ENCODE measurements at regions not wholly inside any gene's neighbourhood (a gene's known extent, or its start where the extent isn't known, plus 50 kb on each side); places are given as distances from the start of the nearest gene placed in this dataset.

DNA sequence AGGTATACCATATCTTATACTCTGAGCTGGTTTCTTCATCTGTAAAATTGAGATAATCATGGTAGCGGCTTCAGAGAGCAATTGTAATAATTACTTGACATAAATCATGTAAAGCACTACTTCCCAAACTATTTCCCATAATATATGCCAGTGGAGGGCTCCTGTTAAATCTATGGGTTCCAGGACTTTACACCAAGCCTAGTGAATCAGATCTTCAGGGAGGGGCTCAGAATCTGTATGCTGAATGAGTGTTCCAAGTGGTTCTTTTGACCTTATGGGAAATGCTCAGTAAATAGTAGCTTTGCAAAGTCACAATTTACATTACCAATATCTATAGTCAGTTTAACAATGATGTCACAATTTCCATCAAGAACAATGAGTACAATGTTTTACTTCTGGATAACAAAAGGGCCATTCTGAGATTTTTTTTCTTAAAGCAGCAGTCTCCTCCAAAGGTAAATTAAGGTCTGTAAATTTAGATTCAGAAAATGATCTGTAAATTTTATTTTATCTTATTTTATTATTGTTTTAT, 50.9 kb upstream of the NLK start:
- Histone ChIP-seq H3K79me2 (replicated peaks; ENCODE audit: insufficient read depth) (no peaks in the 10 kb centered on the region), H3K9me2 (ENCODE audit: insufficient read depth) (peaks cover 27% of the 10 kb centered on the region), H3K27me3 (ENCODE audit: insufficient read depth) (no peaks in the 10 kb centered on the region), H3F3A (replicated peaks; ENCODE audit: low read depth) (no peaks in the 10 kb centered on the region), H3K36me3 (ENCODE audit: insufficient read depth) (no peaks in the 10 kb centered on the region), H4K20me1 (replicated peaks; ENCODE audit: insufficient read depth) (no peaks in the 10 kb centered on the region), H3K4me2 (no peak overlapping the region), H3K27ac (ENCODE audit: low read depth) (no peak overlapping the region), H2AFZ (no peak overlapping the region), H3K4me3 (no peak overlapping the region), H3K4me1 (ENCODE audit: insufficient read depth) (peaks cover 9% of the 10 kb centered on the region)
- no peak for ATAC-seq
- Mint-ChIP-seq H3K36me3 (ENCODE audit: low read depth) (no peaks in the 10 kb centered on the region), H3K4me3 (no peak overlapping the region), H3K4me1 (peaks cover 14% of the 10 kb centered on the region), H3K27me3 (ENCODE audit: insufficient read depth, low read depth, poor library complexity) (no peaks in the 10 kb centered on the region), H3K9me3 (no peaks in the 10 kb centered on the region), H3K27ac (no peak overlapping the region)
- TF ChIP-seq STAT1 (IDR thresholded peaks at IDR 0.05; ENCODE audit: unreplicated experiment), result no peak
- no peak for TF ChIP-seq ZNF331 (CRISPR knock-in tag; IDR thresholded peaks at IDR 0.05; ENCODE audit: low read depth)
- TF ChIP-seq ZNF114 (CRISPR knock-in tag; IDR thresholded peaks at IDR 0.05), result no peak
- TF ChIP-seq JUNB (IDR thresholded peaks at IDR 0.05; ENCODE audit: unreplicated experiment), result no peak
- TF ChIP-seq EZH2 (IDR thresholded peaks at IDR 0.05; ENCODE audit: low read depth, unreplicated experiment), result no peak
- TF ChIP-seq, protein P1, sequence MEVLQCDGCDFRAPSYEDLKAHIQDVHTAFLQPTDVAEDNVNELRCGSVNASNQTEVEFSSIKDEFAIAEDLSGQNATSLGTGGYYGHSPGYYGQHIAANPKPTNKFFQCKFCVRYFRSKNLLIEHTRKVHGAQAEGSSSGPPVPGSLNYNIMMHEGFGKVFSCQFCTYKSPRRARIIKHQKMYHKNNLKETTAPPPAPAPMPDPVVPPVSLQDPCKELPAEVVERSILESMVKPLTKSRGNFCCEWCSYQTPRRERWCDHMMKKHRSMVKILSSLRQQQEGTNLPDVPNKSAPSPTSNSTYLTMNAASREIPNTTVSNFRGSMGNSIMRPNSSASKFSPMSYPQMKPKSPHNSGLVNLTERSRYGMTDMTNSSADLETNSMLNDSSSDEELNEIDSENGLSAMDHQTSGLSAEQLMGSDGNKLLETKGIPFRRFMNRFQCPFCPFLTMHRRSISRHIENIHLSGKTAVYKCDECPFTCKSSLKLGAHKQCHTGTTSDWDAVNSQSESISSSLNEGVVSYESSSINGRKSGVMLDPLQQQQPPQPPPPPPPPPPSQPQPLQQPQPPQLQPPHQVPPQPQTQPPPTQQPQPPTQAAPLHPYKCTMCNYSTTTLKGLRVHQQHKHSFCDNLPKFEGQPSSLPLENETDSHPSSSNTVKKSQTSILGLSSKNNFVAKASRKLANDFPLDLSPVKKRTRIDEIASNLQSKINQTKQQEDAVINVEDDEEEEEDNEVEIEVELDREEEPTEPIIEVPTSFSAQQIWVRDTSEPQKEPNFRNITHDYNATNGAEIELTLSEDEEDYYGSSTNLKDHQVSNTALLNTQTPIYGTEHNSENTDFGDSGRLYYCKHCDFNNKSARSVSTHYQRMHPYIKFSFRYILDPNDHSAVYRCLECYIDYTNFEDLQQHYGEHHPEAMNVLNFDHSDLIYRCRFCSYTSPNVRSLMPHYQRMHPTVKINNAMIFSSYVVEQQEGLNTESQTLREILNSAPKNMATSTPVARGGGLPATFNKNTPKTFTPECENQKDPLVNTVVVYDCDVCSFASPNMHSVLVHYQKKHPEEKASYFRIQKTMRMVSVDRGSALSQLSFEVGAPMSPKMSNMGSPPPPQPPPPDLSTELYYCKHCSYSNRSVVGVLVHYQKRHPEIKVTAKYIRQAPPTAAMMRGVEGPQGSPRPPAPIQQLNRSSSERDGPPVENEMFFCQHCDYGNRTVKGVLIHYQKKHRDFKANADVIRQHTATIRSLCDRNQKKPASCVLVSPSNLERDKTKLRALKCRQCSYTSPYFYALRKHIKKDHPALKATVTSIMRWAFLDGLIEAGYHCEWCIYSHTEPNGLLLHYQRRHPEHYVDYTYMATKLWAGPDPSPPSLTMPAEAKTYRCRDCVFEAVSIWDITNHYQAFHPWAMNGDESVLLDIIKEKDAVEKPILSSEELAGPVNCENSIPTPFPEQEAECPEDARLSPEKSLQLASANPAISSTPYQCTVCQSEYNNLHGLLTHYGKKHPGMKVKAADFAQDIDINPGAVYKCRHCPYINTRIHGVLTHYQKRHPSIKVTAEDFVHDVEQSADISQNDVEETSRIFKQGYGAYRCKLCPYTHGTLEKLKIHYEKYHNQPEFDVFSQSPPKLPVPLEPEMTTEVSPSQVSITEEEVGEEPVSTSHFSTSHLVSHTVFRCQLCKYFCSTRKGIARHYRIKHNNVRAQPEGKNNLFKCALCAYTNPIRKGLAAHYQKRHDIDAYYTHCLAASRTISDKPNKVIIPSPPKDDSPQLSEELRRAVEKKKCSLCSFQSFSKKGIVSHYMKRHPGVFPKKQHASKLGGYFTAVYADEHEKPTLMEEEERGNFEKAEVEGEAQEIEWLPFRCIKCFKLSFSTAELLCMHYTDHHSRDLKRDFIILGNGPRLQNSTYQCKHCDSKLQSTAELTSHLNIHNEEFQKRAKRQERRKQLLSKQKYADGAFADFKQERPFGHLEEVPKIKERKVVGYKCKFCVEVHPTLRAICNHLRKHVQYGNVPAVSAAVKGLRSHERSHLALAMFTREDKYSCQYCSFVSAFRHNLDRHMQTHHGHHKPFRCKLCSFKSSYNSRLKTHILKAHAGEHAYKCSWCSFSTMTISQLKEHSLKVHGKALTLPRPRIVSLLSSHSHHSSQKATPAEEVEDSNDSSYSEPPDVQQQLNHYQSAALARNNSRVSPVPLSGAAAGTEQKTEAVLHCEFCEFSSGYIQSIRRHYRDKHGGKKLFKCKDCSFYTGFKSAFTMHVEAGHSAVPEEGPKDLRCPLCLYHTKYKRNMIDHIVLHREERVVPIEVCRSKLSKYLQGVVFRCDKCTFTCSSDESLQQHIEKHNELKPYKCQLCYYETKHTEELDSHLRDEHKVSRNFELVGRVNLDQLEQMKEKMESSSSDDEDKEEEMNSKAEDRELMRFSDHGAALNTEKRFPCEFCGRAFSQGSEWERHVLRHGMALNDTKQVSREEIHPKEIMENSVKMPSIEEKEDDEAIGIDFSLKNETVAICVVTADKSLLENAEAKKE (CRISPR knock-in tag; IDR thresholded peaks at IDR 0.05), result no peak
- TF ChIP-seq, protein P2, sequence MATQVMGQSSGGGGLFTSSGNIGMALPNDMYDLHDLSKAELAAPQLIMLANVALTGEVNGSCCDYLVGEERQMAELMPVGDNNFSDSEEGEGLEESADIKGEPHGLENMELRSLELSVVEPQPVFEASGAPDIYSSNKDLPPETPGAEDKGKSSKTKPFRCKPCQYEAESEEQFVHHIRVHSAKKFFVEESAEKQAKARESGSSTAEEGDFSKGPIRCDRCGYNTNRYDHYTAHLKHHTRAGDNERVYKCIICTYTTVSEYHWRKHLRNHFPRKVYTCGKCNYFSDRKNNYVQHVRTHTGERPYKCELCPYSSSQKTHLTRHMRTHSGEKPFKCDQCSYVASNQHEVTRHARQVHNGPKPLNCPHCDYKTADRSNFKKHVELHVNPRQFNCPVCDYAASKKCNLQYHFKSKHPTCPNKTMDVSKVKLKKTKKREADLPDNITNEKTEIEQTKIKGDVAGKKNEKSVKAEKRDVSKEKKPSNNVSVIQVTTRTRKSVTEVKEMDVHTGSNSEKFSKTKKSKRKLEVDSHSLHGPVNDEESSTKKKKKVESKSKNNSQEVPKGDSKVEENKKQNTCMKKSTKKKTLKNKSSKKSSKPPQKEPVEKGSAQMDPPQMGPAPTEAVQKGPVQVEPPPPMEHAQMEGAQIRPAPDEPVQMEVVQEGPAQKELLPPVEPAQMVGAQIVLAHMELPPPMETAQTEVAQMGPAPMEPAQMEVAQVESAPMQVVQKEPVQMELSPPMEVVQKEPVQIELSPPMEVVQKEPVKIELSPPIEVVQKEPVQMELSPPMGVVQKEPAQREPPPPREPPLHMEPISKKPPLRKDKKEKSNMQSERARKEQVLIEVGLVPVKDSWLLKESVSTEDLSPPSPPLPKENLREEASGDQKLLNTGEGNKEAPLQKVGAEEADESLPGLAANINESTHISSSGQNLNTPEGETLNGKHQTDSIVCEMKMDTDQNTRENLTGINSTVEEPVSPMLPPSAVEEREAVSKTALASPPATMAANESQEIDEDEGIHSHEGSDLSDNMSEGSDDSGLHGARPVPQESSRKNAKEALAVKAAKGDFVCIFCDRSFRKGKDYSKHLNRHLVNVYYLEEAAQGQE (IDR thresholded peaks at IDR 0.05; ENCODE audit: unreplicated experiment), result no peak
- TF ChIP-seq, protein P3, sequence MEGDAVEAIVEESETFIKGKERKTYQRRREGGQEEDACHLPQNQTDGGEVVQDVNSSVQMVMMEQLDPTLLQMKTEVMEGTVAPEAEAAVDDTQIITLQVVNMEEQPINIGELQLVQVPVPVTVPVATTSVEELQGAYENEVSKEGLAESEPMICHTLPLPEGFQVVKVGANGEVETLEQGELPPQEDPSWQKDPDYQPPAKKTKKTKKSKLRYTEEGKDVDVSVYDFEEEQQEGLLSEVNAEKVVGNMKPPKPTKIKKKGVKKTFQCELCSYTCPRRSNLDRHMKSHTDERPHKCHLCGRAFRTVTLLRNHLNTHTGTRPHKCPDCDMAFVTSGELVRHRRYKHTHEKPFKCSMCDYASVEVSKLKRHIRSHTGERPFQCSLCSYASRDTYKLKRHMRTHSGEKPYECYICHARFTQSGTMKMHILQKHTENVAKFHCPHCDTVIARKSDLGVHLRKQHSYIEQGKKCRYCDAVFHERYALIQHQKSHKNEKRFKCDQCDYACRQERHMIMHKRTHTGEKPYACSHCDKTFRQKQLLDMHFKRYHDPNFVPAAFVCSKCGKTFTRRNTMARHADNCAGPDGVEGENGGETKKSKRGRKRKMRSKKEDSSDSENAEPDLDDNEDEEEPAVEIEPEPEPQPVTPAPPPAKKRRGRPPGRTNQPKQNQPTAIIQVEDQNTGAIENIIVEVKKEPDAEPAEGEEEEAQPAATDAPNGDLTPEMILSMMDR (conservative IDR thresholded peaks at IDR 0.05; ENCODE audit: low read depth in 2 of 2), result no peak
- no peak for DNase-seq (ENCODE audit: low spot score)
